ENCODE measurements at regions not wholly inside any gene's neighbourhood (a gene's known extent, or its start where the extent isn't known, plus 50 kb on each side); places are given as distances from the start of the nearest gene placed in this dataset.

- TF ChIP-seq CTCF (IDR thresholded peaks at IDR 0.05; ENCODE audit: control extremely low read depth in 1 of 3, insufficient read depth in 1 of 3, low read depth in 1 of 3, low read length in 3 of 3) (no peak), EGR1 (IDR thresholded peaks at IDR 0.05; ENCODE audit: borderline replicate concordance, low read depth, low read length) (no peak), ASH2L (IDR thresholded peaks at IDR 0.05; ENCODE audit: low read length) (no peak)
Observed at GRCh38 chr6:150745896-150746295, 119.6 kb upstream of the MTHFD1L start (continued).

All from H1 (cell line).